ENCODE measurements at regions not wholly inside any gene's neighbourhood (a gene's known extent, or its start where the extent isn't known, plus 50 kb on each side); places are given as distances from the start of the nearest gene placed in this dataset.

DNA sequence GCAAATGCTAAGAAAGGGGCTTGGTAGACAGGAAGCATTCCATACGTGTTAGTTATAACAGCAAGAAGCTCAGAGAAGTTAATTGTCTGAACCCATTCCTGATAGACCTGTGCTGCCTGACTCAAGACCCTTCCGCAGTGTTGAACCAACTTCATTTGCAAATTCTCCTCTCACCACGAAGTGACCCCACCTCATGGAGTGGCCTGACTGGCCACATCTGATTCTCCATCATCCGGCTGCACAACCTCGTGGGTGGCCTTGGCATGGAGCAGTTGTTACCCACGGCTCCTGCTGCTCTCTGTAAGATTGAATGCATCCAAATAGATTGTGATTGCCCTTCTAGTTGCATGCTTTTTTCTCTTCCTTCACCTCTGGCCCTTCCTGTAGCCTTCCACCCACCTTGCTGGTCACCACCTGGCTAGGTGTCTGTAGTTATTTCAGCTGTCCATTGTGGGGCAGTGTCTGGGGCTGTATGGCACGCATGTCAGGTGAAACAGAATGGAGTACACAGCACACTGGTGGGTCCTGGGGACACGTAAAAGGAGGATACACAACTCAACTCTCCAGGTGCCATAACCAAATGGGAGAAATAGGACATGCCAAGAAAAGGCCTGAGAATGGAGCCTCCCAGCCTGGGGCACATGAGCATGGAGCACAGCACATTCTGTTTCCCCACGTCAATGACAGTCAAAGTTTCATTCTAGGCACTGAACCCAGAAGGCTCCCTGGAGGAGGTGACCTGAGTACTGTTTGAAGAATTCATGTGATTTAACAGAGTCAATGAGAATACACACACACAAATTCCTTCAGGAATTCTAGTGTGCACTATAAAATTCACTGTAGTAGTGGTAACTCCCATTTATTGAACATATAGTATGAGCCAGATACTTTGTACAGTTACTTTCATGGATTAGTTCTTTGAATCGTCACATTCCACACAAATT, 70.5 kb upstream of the PTCH1 start:
- no peak for DNase-seq (ENCODE audit: extremely low read depth, low read depth)
- TF ChIP-seq, protein P1, sequence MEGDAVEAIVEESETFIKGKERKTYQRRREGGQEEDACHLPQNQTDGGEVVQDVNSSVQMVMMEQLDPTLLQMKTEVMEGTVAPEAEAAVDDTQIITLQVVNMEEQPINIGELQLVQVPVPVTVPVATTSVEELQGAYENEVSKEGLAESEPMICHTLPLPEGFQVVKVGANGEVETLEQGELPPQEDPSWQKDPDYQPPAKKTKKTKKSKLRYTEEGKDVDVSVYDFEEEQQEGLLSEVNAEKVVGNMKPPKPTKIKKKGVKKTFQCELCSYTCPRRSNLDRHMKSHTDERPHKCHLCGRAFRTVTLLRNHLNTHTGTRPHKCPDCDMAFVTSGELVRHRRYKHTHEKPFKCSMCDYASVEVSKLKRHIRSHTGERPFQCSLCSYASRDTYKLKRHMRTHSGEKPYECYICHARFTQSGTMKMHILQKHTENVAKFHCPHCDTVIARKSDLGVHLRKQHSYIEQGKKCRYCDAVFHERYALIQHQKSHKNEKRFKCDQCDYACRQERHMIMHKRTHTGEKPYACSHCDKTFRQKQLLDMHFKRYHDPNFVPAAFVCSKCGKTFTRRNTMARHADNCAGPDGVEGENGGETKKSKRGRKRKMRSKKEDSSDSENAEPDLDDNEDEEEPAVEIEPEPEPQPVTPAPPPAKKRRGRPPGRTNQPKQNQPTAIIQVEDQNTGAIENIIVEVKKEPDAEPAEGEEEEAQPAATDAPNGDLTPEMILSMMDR (IDR thresholded peaks at IDR 0.05; ENCODE audit: low read depth, low read length) = no peak

- TF ChIP-seq, protein P1 (IDR thresholded peaks at IDR 0.05; ENCODE audit: low read depth, low read length) = no peak
- DNase-seq (ENCODE audit: extremely low read depth, low read depth) = no peak
These were observed 69.6 kb upstream of the PTCH1 start for GRCh38 chr9:95586326-95586725.

GRCh38 chr9:95585824-95586223, 69.1 kb upstream of the PTCH1 start:
- no peak for DNase-seq (ENCODE audit: extremely low read depth, low read depth)
- TF ChIP-seq, protein P1 (IDR thresholded peaks at IDR 0.05; ENCODE audit: low read depth, low read length) = no peak

DNA sequence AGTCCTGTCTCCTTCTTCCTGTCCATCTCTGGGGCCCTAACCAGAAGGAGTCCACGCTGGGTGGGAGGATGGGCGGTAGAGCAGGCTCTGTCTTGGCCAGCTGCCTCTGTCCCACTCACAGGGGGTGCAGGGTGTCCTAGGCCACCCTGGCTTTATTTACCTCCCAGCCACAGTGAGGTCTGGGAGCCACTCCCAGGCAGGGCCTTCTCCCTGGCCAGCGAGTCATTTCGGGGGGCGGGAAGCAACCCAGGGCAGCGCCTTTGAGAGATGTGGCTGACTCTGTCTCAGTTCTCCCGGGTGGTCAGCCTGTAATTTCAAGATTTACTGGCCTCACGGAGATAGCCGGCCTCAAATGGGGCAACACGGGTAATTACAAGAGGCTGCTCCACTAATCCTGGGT, 67.4 kb upstream of the PTCH1 start:
- no peak for DNase-seq (ENCODE audit: extremely low read depth, low read depth)
- TF ChIP-seq, protein P1 (IDR thresholded peaks at IDR 0.05; ENCODE audit: low read depth, low read length) = no peak

DNA sequence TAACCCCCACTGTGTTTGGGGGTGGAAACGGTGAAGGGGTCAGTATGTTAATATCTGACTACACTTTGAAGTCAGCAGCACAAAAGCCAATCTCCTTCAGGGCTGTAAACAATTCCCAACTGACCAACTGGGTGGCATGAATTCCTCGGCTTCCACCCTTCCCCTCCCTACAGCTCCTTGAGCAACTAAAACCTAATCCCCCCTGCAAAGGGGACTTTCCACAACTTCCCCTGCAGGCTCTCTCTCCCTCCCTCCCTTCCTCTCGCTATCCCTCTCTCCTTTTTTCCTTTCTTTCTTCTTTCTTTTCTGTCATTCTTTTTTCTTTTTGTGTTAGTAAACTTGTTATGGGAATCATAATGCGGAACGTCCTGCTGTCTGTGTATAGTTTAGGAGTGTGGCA, 65.1 kb upstream of the PTCH1 start:
- TF ChIP-seq, protein P1 (IDR thresholded peaks at IDR 0.05; ENCODE audit: low read depth, low read length) = no peak
- DNase-seq (ENCODE audit: extremely low read depth, low read depth) = no peak

- no peak for DNase-seq (ENCODE audit: extremely low read depth, low read depth)
- TF ChIP-seq, protein P1 (IDR thresholded peaks at IDR 0.05; ENCODE audit: low read depth, low read length) = no peak
These were observed 64.3 kb upstream of the PTCH1 start for GRCh38 chr9:95580812-95581761.

Data from AG09319 (cell line).